GM18517 (cell line): ENCODE measurements at regions not wholly inside any gene's neighbourhood (a gene's known extent, or its start where the extent isn't known, plus 50 kb on each side); places are given as distances from the start of the nearest gene placed in this dataset.

ENCODE experiments used
- ATAC-seq: cut with Tn5 transposase; IDR thresholded peaks from one replicate; pipeline ENCODE4 v1.9.1; 2021; ENCODE audit warnings: mild to moderate bottlenecking, moderate library complexity; ENCODE audit not compliant: unreplicated experiment

GRCh38 chr7:109983618-109984017 is 1107.3 kb upstream of the LRRN3 start:
- no peak for ATAC-seq

GRCh38 chr7:109984729-109985128 is 1106.2 kb upstream of the LRRN3 start:
- no peak for ATAC-seq

- ATAC-seq = no peak
Measured at GRCh38 chr7:109986701-109987100, 1104.2 kb upstream of the LRRN3 start.

- no peak for ATAC-seq
Measured at GRCh38 chr7:109996411-109996810, 1094.5 kb upstream of the LRRN3 start.

- no peak for ATAC-seq
Measured at GRCh38 chr7:109996927-109997326, 1094.0 kb upstream of the LRRN3 start.

GRCh38 chr7:109997837-109998236 is 1093.1 kb upstream of the LRRN3 start:
- ATAC-seq = no peak

GRCh38 chr7:110001254-110001938 is 1089.5 kb upstream of the LRRN3 start:
- no peak for ATAC-seq

GRCh38 chr7:110003827-110004226 is 1087.1 kb upstream of the LRRN3 start:
- ATAC-seq = no peak

GRCh38 chr7:110007320-110008063 is 1083.4 kb upstream of the LRRN3 start:
- no peak for ATAC-seq

- no peak for ATAC-seq
Measured at GRCh38 chr7:110010359-110010758, 1080.6 kb upstream of the LRRN3 start.

- no peak for ATAC-seq
Measured at GRCh38 chr7:110017405-110017804, 1073.5 kb upstream of the LRRN3 start.

- ATAC-seq = no peak
Measured at GRCh38 chr7:110027385-110027784, 1063.5 kb upstream of the LRRN3 start.

GRCh38 chr7:110043519-110043918 is 1047.4 kb upstream of the LRRN3 start:
- no peak for ATAC-seq

GRCh38 chr7:110050785-110051184 is 1040.1 kb upstream of the LRRN3 start:
- no peak for ATAC-seq

GRCh38 chr7:110051372-110051771 is 1039.6 kb upstream of the LRRN3 start:
- no peak for ATAC-seq

GRCh38 chr7:110056331-110056730 is 1034.6 kb upstream of the LRRN3 start:
- no peak for ATAC-seq

GRCh38 chr7:110058401-110058800 is 1032.5 kb upstream of the LRRN3 start:
- ATAC-seq = no peak

GRCh38 chr7:110061387-110061786 is 1029.5 kb upstream of the LRRN3 start:
- ATAC-seq = no peak

- ATAC-seq = no peak
Measured at GRCh38 chr7:110065121-110065520, 1025.8 kb upstream of the LRRN3 start.

GRCh38 chr7:110066843-110067242 is 1024.1 kb upstream of the LRRN3 start:
- ATAC-seq = no peak

GRCh38 chr7:110071192-110071591 is 1019.7 kb upstream of the LRRN3 start:
- ATAC-seq = no peak

GRCh38 chr7:110075450-110075849 is 1015.5 kb upstream of the LRRN3 start:
- ATAC-seq = no peak

- ATAC-seq = no peak
Measured at GRCh38 chr7:110076194-110076593, 1014.7 kb upstream of the LRRN3 start.
